ENCODE measurements at regions not wholly inside any gene's neighbourhood (a gene's known extent, or its start where the extent isn't known, plus 50 kb on each side); places are given as distances from the start of the nearest gene placed in this dataset.

GRCh38 chr3:4149296-4149695, 153.9 kb upstream of the SETMAR start:
- DNase-seq (ENCODE audit: low spot score) = no peak
- ChIA-PET CTCF (no interaction called here), POLR2A (no interaction called here)
- H3K4me3 Mint-ChIP-seq = no peak overlapping the region
- TF ChIP-seq, protein P1, sequence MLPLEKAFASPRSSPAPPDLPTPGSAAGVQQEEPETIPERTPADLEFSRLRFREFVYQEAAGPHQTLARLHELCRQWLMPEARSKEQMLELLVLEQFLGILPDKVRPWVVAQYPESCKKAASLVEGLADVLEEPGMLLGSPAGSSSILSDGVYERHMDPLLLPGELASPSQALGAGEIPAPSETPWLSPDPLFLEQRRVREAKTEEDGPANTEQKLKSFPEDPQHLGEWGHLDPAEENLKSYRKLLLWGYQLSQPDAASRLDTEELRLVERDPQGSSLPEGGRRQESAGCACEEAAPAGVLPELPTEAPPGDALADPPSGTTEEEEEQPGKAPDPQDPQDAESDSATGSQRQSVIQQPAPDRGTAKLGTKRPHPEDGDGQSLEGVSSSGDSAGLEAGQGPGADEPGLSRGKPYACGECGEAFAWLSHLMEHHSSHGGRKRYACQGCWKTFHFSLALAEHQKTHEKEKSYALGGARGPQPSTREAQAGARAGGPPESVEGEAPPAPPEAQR (CRISPR knock-in tag; IDR thresholded peaks at IDR 0.05) = no peak
- no peak for TF ChIP-seq GRHL2 (CRISPR knock-in tag; IDR thresholded peaks at IDR 0.05; ENCODE audit: insufficient replicate concordance, severe bottlenecking)
- no peak for TF ChIP-seq MXD4 (CRISPR knock-in tag; IDR thresholded peaks at IDR 0.05; ENCODE audit: borderline replicate concordance)
- TF ChIP-seq FOXK1 (CRISPR knock-in tag; IDR thresholded peaks at IDR 0.05) = no peak
- no peak for TF ChIP-seq SOX15 (CRISPR knock-in tag; IDR thresholded peaks at IDR 0.05)
- no peak for TF ChIP-seq CREB1 (CRISPR knock-in tag; IDR thresholded peaks at IDR 0.05)
- TF ChIP-seq ATF3 (CRISPR knock-in tag; conservative IDR thresholded peaks at IDR 0.05) = no peak
- H3K9me3 Mint-ChIP-seq = peaks cover 27% of the 10 kb centered on the region
- H3K4me1 Mint-ChIP-seq = no peaks in the 10 kb centered on the region
- ATAC-seq = no peak
- H3K36me3 Mint-ChIP-seq = peaks cover 5% of the 10 kb centered on the region
- no peak overlapping the region for H3K27ac Mint-ChIP-seq
- no peaks in the 10 kb centered on the region; the same call in 1 of the 2 replicates for H3K27me3 Mint-ChIP-seq (ENCODE audit: low read depth)

DNA sequence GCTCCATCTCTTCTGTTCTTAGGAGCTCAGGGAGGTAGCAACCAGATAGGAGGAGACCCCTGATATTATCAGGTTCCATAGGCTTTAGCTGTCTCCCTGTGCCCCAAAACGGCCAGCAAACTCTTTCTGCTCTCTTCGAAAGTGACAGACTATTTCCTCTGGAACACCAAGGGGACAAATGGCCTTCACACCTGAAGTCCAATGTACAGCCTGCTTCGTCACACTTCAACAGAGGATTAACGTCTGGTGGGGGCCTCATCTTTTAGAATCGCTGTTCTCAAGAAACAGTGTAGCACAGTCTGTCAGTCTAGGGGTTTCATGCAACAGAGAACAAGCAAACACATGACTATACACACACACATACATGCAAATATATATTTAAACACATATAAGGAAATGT, 152.4 kb upstream of the SETMAR start:
- no peak for TF ChIP-seq MLX (CRISPR knock-in tag; IDR thresholded peaks at IDR 0.05)
- ATAC-seq (no peak), DNase-seq (ENCODE audit: low spot score) (no peak)
- H3K27ac Mint-ChIP-seq = no peak overlapping the region
- ChIA-PET CTCF (interaction anchor here (0.6 kb wide), 1 partner anchor 41 kb away, joined by 3 read pairs; no protein-coding TSS in a partner anchor), POLR2A (no interaction called here)
- H3K9me3 Mint-ChIP-seq = peaks cover 27% of the 10 kb centered on the region
- H3K4me3 Mint-ChIP-seq = no peak overlapping the region
- H3K4me1 Mint-ChIP-seq = no peaks in the 10 kb centered on the region
- no peaks in the 10 kb centered on the region; the same call in 1 of the 2 replicates for H3K27me3 Mint-ChIP-seq (ENCODE audit: low read depth)
- peaks cover 5% of the 10 kb centered on the region for H3K36me3 Mint-ChIP-seq

DNA sequence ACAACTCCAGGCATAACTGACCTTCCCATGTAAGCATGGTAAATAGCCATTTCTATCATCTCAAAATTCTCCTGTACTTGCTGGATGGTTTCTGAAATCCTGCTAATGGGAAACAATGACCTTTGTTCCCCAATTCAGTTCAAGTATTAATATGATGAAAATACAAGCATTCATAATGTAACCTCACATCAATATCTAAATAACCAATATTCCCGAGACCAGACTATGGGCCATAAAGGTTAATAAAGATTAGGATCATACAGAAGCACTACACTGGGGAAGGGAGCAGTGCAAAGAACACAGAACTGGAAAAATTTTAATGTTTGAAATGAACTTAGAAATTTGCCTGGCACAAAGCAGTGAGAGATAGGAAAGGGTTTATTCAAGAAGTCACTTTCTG, 151.3 kb upstream of the SETMAR start:
- no peaks in the 10 kb centered on the region; the same call in 1 of the 2 replicates for H3K27me3 Mint-ChIP-seq (ENCODE audit: low read depth)
- no peaks in the 10 kb centered on the region for H3K36me3 Mint-ChIP-seq
- H3K9me3 Mint-ChIP-seq = peaks cover 22% of the 10 kb centered on the region
- ChIA-PET CTCF (no interaction called here), POLR2A (interaction anchor here (0.7 kb wide), 1 partner anchor 119 kb away, joined by 3 read pairs; no protein-coding TSS in a partner anchor)
- ATAC-seq = no peak
- H3K27ac Mint-ChIP-seq = no peak overlapping the region
- no peak overlapping the region for H3K4me3 Mint-ChIP-seq
- no peak for TF ChIP-seq SP1 (CRISPR knock-in tag; conservative IDR thresholded peaks at IDR 0.05)
- no peak for TF ChIP-seq FOXP1 (CRISPR knock-in tag; IDR thresholded peaks at IDR 0.05; ENCODE audit: borderline replicate concordance)
- no peak for TF ChIP-seq ZNF121 (CRISPR knock-in tag; IDR thresholded peaks at IDR 0.05)
- no peak for TF ChIP-seq EMX1 (CRISPR knock-in tag; IDR thresholded peaks at IDR 0.05)
- no peak for TF ChIP-seq GABPB1 (CRISPR knock-in tag; IDR thresholded peaks at IDR 0.05)
- no peak for TF ChIP-seq JAZF1 (CRISPR knock-in tag; IDR thresholded peaks at IDR 0.05)
- no peak for TF ChIP-seq STAT6 (CRISPR knock-in tag; conservative IDR thresholded peaks at IDR 0.05; ENCODE audit: low read depth)
- TF ChIP-seq ZNF416 (CRISPR knock-in tag; IDR thresholded peaks at IDR 0.05) = no peak
- no peak for TF ChIP-seq ZNF138 (CRISPR knock-in tag; conservative IDR thresholded peaks at IDR 0.05)
- TF ChIP-seq HMGXB4 (CRISPR knock-in tag; IDR thresholded peaks at IDR 0.05) = no peak
- TF ChIP-seq, protein P2, sequence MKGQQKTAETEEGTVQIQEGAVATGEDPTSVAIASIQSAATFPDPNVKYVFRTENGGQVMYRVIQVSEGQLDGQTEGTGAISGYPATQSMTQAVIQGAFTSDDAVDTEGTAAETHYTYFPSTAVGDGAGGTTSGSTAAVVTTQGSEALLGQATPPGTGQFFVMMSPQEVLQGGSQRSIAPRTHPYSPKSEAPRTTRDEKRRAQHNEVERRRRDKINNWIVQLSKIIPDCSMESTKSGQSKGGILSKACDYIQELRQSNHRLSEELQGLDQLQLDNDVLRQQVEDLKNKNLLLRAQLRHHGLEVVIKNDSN (CRISPR knock-in tag; IDR thresholded peaks at IDR 0.05) = no peak
- TF ChIP-seq ZNF396 (CRISPR knock-in tag; IDR thresholded peaks at IDR 0.05; ENCODE audit: borderline replicate concordance) = no peak
- no peaks in the 10 kb centered on the region for H3K4me1 Mint-ChIP-seq
- DNase-seq (ENCODE audit: low spot score) = no peak
